ENCODE measurements at regions not wholly inside any gene's neighbourhood (a gene's known extent, or its start where the extent isn't known, plus 50 kb on each side); places are given as distances from the start of the nearest gene placed in this dataset.

DNA sequence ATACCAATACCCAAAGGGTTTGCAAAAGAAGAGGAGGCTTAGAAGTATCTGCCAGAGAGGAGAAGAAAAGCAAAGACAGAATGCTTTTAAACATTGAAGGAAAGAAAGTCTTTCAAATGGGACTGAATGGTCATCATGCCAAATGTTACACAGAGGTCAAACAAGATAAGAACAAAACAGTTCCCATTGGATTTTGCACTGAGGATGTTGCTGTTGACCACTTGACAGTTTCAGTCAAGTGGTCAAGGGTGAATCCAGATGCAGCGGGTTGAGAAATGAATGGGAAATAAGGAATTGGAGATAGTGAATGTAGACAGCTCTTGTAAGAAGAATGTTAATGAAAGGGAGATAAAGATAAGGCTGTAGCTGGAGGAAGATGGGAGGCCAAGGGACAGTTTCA is 64.8 kb upstream of the FGG start:
- Histone ChIP-seq H3K9ac (ENCODE audit: low read depth in 1 of 2, low read length in 2 of 2) (no peak overlapping the region), H3K27me3 (ENCODE audit: control insufficient read depth in 1 of 2, insufficient read depth in 2 of 2, low read length in 2 of 2) (no peaks in the 10 kb centered on the region), H3K4me3 (ENCODE audit: low read depth in 1 of 2, low read length in 2 of 2) (no peak overlapping the region), H3K9me3 (ENCODE audit: control insufficient read depth in 1 of 2, low read length in 2 of 2) (no peaks in the 10 kb centered on the region), H3K4me1 (ENCODE audit: control insufficient read depth in 1 of 2, insufficient read depth in 2 of 2, low read length in 2 of 2) (no peaks in the 10 kb centered on the region), H3K27ac (ENCODE audit: low read depth, low read length) (no peak overlapping the region), H3K36me3 (ENCODE audit: control insufficient read depth in 1 of 2, insufficient read depth in 2 of 2, low read length in 2 of 2) (no peaks in the 10 kb centered on the region)

DNA sequence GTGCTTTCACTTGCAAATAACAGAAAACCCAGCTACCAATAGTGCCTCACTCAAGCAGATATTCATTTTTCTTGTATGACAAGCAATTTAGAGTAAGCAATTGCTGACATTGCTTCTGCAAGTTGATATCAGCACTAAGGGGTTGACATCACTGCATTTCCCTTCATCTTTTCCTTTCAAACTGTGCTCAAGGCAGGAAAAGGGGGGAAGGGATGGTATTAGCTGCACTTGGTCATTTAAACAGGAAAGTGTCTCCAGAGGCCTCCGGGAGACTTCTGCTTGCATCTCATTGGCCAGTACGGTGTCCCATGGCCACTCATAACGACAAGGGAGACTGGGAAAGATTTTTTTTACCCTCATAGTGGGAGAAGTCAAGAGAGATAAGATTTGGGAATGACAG is 65.5 kb upstream of the FGG start:
- H3K9me3 ChIP-seq (ENCODE audit: control insufficient read depth in 1 of 2, low read length in 2 of 2), result no peaks in the 10 kb centered on the region
- no peaks in the 10 kb centered on the region for H3K27me3 ChIP-seq (ENCODE audit: control insufficient read depth in 1 of 2, insufficient read depth in 2 of 2, low read length in 2 of 2)
- no peak overlapping the region for H3K4me3 ChIP-seq (ENCODE audit: low read depth in 1 of 2, low read length in 2 of 2)
- no peaks in the 10 kb centered on the region for H3K4me1 ChIP-seq (ENCODE audit: control insufficient read depth in 1 of 2, insufficient read depth in 2 of 2, low read length in 2 of 2)
- no peaks in the 10 kb centered on the region for H3K36me3 ChIP-seq (ENCODE audit: control insufficient read depth in 1 of 2, insufficient read depth in 2 of 2, low read length in 2 of 2)
- H3K27ac ChIP-seq (ENCODE audit: low read depth, low read length), result no peak overlapping the region
- no peak overlapping the region for H3K9ac ChIP-seq (ENCODE audit: low read depth in 1 of 2, low read length in 2 of 2)

DNA sequence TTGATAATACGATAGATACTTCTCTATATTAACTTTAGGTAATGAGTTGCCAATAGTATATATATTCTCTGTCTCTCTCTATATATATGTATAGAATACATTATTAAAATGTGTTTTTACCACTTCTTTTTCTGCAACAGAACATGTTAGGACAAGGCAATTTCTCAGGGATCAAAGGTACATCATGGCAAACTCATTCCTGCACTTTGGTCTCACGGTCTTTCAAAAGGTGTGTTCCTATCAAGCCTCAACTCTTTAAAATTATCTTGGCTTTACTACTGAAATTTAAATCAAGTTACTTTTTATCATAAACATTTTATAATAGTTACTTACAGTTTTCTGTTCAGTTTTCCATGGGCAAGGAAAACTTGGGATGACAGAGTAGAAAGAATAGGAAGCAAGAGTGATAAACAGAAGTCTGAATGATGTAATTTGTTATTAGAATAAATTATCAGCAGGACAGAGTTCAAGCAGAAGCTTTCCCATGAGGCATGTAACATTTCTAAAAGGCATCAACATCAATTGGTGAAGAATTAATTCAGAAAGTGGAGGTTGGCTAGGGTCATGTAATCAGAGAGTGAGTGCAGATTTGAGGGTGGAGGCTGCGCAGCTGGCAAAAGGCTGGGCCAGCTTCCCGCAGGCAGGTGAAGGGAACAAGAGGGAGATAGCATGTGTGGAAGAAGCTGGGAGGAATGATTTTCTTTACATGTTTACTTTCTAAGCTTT is 59.7 kb upstream of the LRAT start:
- peaks cover 11 to 37% of the 10 kb centered on the region in 2 donors for H3K4me1 ChIP-seq (ENCODE audit: control insufficient read depth in 1 of 2, insufficient read depth in 2 of 2, low read length in 2 of 2)
- no peaks in the 10 kb centered on the region for H3K9me3 ChIP-seq (ENCODE audit: control insufficient read depth in 1 of 2, low read length in 2 of 2)
- H3K36me3 ChIP-seq (ENCODE audit: control insufficient read depth in 1 of 2, insufficient read depth in 2 of 2, low read length in 2 of 2), result no peaks in the 10 kb centered on the region
- H3K27me3 ChIP-seq (ENCODE audit: control insufficient read depth in 1 of 2, insufficient read depth in 2 of 2, low read length in 2 of 2), result no peaks in the 10 kb centered on the region
- no peak overlapping the region for H3K27ac ChIP-seq (ENCODE audit: low read depth, low read length)
- no peak overlapping the region for H3K9ac ChIP-seq (ENCODE audit: low read depth in 1 of 2, low read length in 2 of 2)
- no peak overlapping the region for H3K4me3 ChIP-seq (ENCODE audit: low read depth in 1 of 2, low read length in 2 of 2)

DNA sequence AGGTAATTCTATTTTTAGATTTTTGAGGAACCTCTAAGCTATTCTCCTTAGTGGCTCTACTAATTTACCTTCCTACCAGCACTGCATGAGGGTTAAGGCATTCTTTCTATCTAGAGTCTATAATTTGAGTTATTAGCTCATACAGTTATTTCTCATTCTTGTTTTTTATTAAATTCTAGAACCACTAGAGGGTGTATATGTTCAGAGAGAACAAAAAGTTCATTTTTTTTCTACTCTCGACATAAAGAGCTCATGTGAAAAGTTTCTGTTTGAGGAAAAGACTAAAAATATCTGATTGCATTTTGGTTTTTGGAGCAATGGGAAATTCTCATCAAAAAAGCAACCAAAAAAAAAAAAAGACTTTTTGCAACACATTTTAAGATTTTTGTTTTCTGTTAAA is 57.0 kb upstream of the LRAT start:
- Histone ChIP-seq H3K27ac (ENCODE audit: low read depth, low read length) (no peak overlapping the region), H3K36me3 (ENCODE audit: control insufficient read depth in 1 of 2, insufficient read depth in 2 of 2, low read length in 2 of 2) (no peaks in the 10 kb centered on the region), H3K9me3 (ENCODE audit: control insufficient read depth in 1 of 2, low read length in 2 of 2) (no peaks in the 10 kb centered on the region), H3K9ac (ENCODE audit: low read depth in 1 of 2, low read length in 2 of 2) (no peak overlapping the region), H3K4me1 (ENCODE audit: control insufficient read depth in 1 of 2, insufficient read depth in 2 of 2, low read length in 2 of 2) (peaks cover 11 to 42% of the 10 kb centered on the region in 2 donors), H3K27me3 (ENCODE audit: control insufficient read depth in 1 of 2, insufficient read depth in 2 of 2, low read length in 2 of 2) (no peaks in the 10 kb centered on the region), H3K4me3 (ENCODE audit: low read depth in 1 of 2, low read length in 2 of 2) (no peak overlapping the region)

DNA sequence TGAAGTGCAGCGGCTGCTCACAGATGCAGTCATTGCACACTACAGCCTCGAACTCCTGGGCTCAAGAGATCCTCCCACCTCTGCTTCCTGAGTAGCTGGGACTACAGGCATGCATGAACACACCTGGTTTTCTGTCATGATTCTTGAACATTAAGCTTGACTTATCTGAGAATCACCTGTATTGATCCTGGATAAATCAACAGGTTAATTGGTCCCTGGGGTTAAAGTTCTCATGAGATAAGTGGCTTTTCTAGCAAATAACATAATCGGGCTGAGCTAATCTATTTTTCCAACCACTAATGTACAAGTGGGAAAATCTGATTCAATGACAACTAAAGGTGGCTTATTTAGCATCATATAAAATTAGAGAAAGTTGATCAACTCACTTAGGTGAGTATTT is 56.0 kb upstream of the LRAT start:
- Histone ChIP-seq H3K36me3 (ENCODE audit: control insufficient read depth in 1 of 2, insufficient read depth in 2 of 2, low read length in 2 of 2) (no peaks in the 10 kb centered on the region), H3K4me3 (ENCODE audit: low read depth in 1 of 2, low read length in 2 of 2) (no peak overlapping the region), H3K4me1 (ENCODE audit: control insufficient read depth in 1 of 2, insufficient read depth in 2 of 2, low read length in 2 of 2) (peaks cover 16 to 52% of the 10 kb centered on the region in 2 donors), H3K27me3 (ENCODE audit: control insufficient read depth in 1 of 2, insufficient read depth in 2 of 2, low read length in 2 of 2) (no peaks in the 10 kb centered on the region), H3K9ac (ENCODE audit: low read depth in 1 of 2, low read length in 2 of 2) (no peak overlapping the region), H3K9me3 (ENCODE audit: control insufficient read depth in 1 of 2, low read length in 2 of 2) (no peaks in the 10 kb centered on the region), H3K27ac (ENCODE audit: low read depth, low read length) (no peak overlapping the region)

DNA sequence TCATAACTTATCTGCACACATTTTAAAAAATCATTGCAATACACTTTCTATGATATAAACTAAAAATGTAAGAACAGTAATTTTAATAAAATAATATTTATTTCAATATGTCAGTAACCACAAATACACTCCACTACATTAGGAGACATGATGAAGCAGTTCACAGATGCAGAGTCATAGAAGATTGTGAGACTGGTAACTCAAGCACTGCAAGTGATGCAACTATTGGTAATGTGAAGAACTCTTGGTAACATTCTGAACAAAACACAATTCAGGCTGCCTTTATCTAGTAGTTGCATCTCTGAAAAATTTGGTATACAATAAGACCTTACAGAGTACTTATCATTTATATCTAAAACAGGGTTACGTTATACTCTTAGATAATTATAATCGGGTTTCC is 52.6 kb upstream of the LRAT start:
- H3K4me3 ChIP-seq (ENCODE audit: low read depth in 1 of 2, low read length in 2 of 2), result no peak overlapping the region
- no peaks in the 10 kb centered on the region for H3K27me3 ChIP-seq (ENCODE audit: control insufficient read depth in 1 of 2, insufficient read depth in 2 of 2, low read length in 2 of 2)
- H3K4me1 ChIP-seq (ENCODE audit: control insufficient read depth in 1 of 2, insufficient read depth in 2 of 2, low read length in 2 of 2), result peaks cover 9 to 37% of the 10 kb centered on the region in 2 donors
- no peak overlapping the region for H3K9ac ChIP-seq (ENCODE audit: low read depth in 1 of 2, low read length in 2 of 2)
- H3K36me3 ChIP-seq (ENCODE audit: control insufficient read depth in 1 of 2, insufficient read depth in 2 of 2, low read length in 2 of 2), result no peaks in the 10 kb centered on the region
- no peaks in the 10 kb centered on the region for H3K9me3 ChIP-seq (ENCODE audit: control insufficient read depth in 1 of 2, low read length in 2 of 2)
- no peak overlapping the region for H3K27ac ChIP-seq (ENCODE audit: low read depth, low read length)

DNA sequence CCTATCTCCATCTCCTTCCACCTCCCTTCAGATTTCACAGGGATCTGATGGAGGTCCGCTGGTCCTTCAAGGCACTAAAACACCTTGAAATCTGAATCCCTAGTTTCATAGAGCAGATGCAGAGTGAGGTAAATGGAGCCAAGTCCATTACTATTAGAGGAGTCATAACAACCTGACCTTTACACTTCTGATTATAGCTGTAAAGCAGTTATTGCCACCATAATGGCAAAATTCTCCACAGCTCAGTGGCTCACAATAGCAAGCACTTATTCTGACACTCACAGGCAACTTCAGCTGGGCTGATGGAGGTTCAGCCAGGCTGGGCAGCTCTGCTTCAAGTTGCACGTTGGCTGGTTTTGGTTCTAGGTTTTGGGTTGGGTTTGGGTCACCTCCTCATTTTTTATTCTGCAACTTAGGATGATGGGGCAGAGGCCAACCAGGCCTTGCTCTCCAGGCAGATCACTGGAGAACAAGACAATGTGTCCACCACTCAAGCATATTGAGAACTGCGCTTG is 51.4 kb upstream of the LRAT start:
- H3K9ac ChIP-seq (ENCODE audit: low read depth in 1 of 2, low read length in 2 of 2), result no peak overlapping the region
- peaks cover 9 to 34% of the 10 kb centered on the region in 2 donors for H3K4me1 ChIP-seq (ENCODE audit: control insufficient read depth in 1 of 2, insufficient read depth in 2 of 2, low read length in 2 of 2)

More for the DNA sequence above, 51.4 kb upstream of the LRAT start:
- Histone ChIP-seq H3K27ac (ENCODE audit: low read depth, low read length) (no peak overlapping the region), H3K36me3 (ENCODE audit: control insufficient read depth in 1 of 2, insufficient read depth in 2 of 2, low read length in 2 of 2) (no peaks in the 10 kb centered on the region), H3K4me3 (ENCODE audit: low read depth in 1 of 2, low read length in 2 of 2) (no peak overlapping the region), H3K27me3 (ENCODE audit: control insufficient read depth in 1 of 2, insufficient read depth in 2 of 2, low read length in 2 of 2) (no peaks in the 10 kb centered on the region), H3K9me3 (ENCODE audit: control insufficient read depth in 1 of 2, low read length in 2 of 2) (no peaks in the 10 kb centered on the region)
